GM19467 (cell line): ENCODE measurements at regions not wholly inside any gene's neighbourhood (a gene's known extent, or its start where the extent isn't known, plus 50 kb on each side); places are given as distances from the start of the nearest gene placed in this dataset.

Source experiments
- ATAC-seq: cut with Tn5 transposase; IDR thresholded peaks from one replicate; pipeline ENCODE4 v1.9.1; 2021; ENCODE audit warnings: mild to moderate bottlenecking, moderate library complexity; ENCODE audit not compliant: unreplicated experiment

DNA sequence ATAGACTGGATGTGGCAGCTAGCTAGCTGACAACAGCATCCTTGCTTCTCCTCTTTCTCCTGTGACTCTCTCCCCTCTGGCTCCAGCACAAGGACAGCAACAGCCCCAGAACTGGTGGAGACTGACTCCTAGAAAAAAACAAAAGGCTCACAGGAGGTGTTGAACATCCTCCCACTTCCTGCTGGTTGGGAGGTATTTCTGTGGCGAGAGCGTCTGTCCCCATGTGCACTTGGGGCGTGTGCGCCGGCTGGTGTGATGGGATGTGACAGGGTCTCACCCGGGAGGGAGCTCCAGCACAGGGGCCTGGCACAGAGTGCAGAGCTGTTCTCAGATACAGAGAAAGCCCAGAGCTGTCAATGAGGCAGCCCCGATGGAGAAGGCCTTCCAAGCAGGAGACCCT is 107.2 kb upstream of the E2F8 start:
- ATAC-seq: no peak

DNA sequence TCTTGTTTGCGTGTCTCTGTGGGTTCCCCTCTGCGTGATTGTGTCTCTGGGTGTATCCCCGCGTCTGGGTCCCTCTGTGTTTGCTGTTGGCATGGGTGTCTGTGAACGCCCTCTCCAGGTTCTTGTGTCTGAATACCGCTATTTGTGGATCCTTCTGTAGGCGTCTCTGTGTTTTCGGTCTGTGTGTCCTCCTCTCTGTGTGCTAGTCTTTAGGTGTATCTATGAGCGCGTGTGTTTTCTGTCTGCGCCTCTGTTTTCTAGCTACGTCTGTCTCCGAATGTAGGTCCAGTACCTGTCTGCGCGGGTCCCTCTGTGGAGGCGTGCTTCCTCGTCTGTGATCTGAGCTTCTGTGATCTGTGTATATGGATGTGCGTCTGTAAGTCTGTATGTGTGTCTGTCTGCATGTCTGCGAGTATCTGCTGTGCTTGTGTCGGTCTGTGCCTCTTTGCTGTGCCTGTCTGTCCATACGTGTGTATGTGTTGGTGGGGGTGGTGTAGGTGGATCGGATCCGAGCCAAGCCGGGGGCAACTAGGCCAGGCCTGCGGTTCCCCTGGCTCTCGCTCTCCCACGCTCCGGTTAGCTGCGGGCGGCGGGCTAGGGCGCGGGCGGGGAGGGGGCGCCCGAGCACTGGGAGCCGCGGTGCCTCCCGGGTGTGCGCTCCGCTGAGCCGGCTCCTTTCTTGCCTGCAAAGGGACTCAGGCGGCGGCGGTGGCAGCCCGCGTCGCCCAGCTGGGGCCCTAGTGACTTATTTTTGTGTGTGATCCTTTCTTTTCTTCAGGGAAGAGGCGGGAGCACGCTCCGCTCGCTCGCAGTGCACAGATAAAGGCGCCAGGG is 105.3 kb upstream of the E2F8 start:
- no peak for ATAC-seq

DNA sequence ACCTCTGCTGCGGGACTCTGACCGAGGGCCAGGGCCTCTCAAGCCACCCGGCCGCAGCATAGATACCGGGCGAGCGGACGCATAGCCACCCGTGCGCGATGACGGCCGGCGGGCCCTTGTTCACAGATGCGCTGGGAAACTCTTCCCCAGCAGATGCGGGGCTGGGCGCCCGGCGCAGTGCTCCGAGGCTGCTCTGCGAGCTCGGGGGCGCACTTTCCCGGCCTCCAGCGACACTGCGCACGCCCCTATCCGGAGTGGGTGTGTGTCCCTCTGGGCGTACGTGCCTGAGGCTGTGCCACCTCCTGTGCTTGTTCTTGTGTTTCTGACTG is 104.7 kb upstream of the E2F8 start:
- no peak for ATAC-seq

DNA sequence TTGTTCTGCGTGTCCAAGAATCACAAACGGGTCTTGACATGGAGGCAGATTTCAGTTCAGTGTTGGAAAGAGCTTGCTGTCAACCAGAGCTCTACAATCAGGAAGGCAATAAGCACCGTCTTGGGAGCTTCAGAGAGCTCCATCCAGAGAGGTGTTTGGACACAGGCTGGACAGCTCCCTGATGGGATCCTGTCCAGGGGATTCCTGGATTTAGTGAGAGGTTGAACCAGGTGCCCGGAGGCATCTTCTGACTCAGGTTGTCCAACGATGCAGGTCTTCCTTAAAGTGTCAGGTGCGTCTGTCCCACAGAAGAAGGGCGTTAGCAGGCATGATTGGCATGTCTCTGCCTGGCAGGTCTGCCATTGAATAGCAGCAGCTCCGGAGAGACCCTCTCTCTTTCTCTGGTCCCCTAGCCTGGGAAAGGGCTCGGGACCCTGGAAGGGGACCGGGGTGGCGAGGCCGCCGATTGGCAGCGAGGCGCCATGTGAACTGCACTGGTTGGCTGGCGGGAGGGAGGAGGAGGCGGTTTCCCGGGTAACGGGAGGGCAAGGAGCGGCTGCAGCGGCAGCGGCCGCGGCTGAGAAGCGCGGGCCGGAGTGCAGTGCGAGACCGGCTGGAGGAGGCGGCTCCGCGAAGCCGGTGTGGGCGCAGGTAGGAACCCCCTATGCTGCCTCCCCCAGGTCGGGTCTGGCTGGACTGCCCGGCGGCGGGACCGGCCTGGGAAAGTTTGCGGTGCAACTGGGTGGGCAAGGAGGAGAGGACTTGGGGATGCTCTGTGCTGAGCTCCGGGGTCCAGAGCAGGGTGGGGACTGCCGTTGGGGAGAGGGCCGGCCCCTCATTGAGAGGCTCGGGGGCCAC is 104.1 kb upstream of the E2F8 start:
- peak; percentile 48 for ATAC-seq

DNA sequence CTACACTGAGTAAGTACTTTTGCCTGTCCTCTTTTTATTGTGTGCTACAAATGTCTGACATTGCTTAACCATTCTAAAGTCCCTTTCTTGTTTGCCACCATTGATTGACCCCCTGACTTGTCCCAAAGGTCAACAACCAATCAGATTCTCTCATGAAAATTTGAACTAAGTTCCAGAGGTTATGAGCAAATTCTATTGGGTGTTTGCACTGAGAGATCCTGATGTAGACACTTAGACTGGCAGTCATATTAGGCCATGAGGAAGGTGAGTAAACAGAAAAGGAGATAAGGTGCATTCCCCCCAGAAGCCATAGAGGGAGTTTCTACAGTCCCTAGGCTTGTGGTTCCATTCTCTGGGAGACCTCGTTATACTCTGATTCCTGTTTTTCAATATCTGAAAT is 101.3 kb upstream of the E2F8 start:
- ATAC-seq: no peak

DNA sequence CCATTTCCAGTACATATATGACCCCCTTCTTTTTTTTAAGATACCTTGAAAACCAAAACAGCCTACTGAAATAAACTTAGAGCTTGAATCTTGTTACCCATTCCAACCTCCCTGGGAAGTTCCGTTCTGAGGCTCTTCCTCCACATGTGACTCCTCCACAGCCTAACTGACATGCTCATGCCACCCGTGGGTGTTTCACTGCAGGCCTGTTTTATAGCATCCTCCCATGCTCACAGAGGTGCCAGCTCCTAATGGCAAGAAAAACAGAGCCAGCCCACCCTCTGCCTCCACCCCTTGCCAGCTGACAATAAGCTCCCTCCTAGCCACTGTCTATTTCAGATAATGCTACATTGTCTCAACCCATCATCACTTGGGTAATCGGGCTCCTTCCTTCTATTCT is 97.6 kb upstream of the E2F8 start:
- no peak for ATAC-seq

DNA sequence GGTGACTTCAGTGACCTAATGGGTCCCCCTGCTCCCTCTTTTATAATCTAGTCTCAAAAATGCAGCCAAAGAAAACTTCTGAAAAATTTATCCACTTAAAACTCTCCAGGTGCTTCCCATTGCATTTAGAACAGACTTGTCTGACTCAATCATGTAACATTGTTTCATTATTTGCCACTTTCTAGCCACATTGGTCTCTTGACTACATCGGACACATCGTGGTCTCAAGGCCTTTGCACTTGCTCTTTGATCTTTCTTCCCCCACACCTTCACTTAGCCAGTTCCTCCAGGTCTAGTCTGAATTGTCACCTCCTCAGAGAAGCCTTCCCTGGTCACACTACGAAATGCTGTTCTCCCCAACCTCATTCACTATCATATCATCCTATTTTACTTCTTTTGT is 97.0 kb upstream of the E2F8 start:
- no peak for ATAC-seq

DNA sequence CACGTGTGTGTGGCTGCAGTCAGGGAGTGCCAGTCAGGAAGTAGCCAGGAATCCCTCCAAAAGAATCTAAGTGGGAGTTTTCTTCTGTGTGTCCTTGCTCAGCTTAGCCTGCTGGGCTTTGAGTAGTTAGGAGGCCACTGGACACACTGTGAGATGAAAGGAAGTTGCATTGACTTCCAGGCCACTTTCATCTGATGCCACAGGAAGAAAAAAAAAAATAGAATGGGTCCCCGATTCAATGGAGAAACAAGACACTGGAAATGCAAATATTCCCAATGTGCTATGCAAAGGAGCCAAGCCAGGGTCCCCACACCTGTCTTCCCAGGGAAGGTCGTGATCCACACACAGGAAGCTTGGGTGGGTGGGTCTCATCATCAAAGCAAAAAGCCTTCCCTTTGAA is 95.6 kb upstream of the E2F8 start:
- ATAC-seq: no peak

DNA sequence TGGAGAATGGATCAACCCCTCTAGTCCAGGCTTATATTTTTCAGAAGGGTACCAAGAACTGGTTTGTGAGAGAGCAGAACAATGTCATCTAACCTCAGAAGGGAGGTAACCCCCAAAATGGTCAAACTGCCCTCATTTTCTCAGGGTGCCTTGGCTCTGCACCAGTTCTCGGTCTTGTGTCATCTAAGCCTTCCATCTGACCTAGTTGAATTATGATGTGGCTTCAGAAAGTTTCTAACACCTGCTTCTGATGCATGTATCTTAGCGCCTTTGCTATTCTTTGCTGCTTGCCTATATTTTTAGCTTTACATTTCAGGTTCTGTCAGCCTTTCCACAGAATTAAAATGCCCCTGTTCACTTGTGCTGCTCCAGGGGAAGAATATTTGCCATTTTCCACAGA is 91.7 kb upstream of the E2F8 start:
- peak; percentile 64 for ATAC-seq

DNA sequence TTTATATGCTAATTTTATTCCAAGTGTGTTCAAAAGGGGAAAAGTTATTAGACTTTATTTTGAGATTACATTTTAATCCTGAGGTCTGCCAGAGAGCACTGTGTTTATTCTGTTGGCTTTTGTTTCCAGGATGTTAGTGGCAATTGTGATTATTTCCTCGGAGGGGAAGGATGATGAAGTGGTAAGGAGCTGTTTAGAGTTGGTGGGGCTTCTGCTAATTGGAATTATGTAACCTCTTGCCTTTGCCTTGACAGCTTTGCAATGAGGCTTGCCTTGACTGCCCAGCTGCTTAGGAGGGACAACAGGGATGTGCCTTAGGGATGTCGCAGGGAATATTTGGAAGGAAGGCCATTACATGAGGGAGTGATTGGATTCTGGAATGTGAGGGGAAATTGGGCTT is 89.7 kb upstream of the E2F8 start:
- ATAC-seq: no peak

DNA sequence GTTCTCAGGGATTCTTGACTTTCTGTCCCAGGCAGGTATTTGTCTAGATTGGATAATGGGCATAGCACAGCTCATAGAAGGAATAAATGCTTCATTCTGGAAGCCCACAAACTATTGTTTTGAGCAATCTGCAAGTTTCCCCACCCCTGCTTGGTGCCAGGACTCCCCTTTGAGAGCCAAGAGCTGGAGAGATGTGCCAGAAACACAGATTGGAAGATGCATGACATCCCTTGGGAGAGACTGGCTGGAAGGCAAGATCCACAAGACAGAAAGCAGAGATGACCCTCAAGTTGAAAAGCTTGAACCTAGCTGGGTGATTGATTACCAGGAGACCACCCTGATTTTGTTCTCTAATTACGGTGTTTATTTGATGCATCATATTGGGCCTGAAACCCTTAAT is 89.2 kb upstream of the E2F8 start:
- no peak for ATAC-seq

DNA sequence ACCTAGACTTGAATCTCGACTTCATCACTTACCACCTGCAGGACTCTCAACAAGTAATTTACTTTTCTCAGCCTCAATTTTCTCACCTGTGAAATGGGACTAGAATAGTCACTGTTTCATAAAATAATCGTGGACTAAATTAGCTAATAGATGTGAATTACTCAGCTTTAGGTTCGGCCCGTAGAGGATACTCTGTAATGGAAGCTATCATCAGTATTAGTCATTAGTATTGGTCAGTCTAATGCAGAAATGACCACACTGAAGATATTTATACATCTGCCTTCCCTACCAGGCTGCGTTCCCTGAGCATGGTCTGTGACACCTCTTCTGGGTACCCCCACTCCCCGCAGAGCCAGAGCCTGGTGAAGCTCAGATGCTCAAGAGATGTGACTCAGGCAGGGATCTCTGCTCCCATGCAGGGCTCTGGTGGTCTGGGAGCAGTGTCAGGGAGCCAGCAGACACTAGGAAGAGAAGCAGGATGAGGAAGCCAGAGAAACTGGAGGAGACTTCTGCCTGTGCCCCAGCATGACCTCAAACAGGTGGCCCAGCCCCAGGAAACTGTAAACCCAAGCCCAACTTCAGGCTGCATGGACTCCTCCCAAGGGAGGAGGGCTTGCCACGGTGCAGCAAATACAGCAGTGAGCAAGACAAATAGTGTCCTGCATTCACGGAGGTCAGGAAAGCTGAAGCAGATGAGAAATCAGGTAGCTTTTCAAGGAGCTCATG is 88.0 kb upstream of the E2F8 start:
- no peak for ATAC-seq

DNA sequence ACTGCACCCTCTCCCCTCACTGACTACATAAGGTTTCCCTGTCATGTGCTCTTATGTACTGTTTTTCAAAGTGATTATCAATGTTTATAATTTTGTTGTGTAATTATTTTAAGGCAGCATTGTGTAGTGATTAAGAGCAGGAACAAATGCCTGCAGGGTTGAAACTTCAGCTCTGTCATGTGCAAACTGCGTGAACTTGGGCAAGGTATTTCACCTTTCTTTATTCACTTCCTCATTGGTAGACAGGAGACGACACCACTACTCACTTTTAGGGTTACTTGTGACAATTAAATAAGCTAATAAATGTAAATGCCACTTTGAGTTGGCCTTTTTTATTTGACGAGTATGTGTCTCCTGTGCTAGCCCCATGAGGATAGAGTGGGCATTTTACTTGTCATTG is 86.5 kb upstream of the E2F8 start:
- ATAC-seq: no peak

DNA sequence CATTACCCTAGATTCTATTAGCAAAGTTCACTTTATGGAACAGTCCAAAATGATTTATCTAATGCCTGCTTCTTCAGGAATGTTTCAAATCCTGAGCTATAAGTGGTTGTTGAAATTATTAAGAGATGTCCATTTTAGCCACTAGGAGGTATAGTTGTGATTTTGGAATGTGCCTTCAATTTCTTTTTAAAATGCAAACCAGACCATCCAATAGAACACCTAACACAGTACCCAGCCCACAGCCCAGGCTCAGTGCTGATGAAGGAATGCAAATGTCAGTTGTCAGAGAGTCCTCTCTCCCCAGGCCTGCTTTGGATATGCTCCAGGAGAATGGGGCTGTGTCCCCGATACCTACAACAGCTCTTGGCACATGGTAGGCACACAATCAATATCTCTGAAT is 85.8 kb upstream of the E2F8 start:
- ATAC-seq: no peak

DNA sequence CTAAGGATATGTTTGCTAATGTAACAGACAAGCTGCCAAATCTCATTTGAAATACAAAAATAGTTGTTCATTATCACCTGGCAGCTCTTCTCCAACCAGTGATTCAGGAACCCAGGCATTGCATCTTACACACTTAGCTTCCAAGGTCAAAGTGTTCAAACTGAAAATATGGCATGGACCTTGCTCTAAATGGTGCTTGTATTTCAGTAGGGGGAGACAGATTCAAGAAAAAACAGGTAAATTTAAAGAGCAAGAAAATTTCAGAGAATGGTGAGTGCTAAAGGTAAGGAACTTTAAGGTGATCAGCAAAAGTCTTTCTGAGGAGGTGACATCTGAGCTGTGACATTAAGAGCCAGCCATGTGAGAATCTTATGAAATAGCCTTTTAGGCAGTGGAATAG is 82.8 kb upstream of the E2F8 start:
- ATAC-seq: no peak

DNA sequence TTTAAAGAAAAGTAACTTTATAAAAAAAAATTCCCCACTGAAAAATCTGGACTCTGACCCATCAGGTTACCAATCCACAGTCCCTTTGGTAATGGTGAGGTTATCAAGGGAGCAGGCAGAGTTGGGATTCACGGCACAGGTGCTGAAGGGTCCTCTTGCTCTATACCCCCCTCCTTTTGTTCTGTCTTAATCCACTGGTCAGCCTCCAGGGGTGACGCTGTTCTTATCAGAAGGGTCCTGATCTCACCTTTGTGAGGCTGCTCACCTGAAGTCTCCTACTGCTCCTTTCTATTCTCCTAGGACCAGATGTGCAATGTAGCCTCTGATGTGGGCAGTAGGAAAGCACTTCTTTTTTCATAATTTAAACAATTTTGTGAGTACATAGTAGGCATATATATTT is 80.6 kb upstream of the E2F8 start:
- no peak for ATAC-seq

DNA sequence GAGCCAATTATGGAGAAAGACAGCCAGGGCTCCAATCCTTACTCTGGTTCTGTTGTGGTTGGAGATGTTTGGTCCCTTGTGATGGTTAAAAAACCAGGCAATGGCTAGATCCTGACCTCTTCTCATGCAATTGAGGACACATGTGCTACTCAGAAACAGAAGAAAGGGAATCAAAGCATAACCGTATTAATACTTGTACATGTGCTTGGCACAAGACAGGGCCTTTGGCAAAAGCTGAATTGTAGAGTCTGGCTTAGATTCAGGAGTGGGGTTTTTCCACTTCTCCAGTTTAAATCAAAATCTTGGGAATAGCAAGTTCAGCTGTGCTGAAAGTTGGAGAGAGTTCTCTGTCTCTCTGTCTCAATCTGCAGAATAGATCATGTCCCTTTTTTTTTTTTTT is 80.1 kb upstream of the E2F8 start:
- ATAC-seq: no peak

DNA sequence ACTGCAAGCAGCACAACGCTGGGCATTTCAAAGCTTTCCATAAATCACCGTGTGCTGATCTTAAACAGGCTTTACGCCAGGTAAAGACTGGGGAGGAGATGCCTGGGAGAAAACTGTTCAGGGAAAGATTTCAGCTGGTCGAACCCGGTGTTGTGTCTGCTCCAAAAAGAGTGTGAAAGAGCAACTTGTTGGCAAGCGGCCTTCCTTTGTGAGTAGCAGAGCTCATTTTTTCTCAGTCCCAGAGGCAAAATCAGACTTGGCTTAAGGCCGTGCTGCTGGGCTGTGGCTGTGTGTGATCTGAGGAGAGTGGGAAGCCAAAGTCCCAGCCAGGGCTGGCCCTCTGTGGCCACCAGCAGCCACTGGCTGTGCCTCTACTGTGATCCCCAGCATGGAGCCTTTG is 75.7 kb upstream of the E2F8 start:
- ATAC-seq: no peak

DNA sequence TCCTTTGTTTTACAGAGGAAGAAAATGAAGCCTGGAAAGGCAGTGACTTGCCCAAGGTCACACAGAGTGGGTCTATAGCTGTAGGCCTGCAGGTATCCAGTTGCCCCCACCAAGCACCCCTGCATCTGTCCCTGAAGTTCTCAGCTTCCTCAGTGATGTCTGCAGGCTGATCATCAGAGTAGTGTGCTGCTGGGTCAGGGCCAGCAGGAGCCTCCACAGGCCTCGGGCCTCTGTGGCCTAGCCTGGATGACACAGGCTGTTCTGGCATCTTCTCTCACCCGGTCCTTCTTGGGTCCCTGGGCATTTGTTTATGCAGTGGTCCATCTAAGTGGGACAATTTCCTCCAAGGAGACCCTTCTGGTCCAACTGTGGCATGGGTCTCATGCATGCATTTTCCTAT is 74.8 kb upstream of the E2F8 start:
- no peak for ATAC-seq

DNA sequence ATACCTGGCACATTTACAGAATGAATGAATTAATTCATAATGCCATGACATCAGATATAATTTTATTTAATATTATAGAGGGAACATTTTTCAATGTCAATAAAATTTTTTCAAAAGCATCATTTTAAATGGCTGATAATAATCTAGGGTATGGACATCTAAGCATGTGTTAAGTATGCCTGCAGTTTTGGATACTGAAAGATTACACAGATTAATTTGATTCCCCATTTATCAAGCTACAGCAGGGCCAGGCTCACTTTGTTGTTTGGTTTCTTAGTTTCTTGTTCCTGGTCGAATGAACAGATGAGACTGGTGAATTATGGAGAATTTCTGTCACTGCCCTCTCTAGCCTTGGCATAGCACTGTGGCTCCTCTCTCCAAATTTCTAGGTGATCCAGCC is 72.4 kb upstream of the E2F8 start:
- ATAC-seq: no peak

DNA sequence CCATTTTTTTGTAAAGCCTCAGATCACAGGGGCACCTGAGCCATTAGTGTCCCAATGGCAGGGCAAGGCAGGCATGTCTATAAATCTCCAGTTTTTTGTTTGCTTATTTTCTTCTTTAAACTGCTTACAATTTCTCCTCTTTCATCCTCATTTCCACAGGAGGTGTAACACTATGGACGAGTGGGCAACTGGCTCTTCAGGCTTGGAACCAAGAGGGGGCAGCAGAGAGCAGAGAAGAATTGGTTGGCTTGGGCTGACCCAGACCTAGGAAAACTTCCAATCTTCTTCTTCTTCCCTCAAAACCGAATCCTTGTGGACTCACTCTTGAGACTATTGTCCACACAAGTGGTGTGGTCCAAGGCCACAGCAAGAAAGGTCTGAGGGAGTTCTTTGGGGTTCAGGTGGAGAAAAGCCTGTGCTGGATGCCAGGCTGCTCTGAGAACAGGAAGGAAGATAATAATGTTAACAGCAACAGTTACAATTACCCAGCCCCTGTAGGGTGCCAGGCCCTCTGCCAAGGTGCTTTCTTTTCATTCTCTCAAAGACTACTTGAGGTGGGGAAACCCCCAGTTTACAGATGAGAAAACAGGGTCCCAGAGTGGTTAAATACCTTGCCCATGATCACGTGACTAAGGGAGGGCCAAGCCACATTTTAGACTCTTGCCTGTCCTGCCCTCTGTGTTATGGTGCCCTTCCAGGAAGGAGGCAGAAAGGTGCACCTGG is 70.7 kb upstream of the E2F8 start:
- peak; percentile 73 for ATAC-seq
